HTR-8/SVneo (cell line): ENCODE measurements at regions not wholly inside any gene's neighbourhood (a gene's known extent, or its start where the extent isn't known, plus 50 kb on each side); places are given as distances from the start of the nearest gene placed in this dataset.
"Not testable (repeated sequence)": the region's sequence is repeated elsewhere in the genome, so short reads cannot be mapped to it uniquely, and the experiment has no call there.

Experiments
- DNase-seq: peaks from one replicate; pipeline ENCODE4 v3.0.0; 2011; ENCODE audit warnings: low spot score, mixed read lengths; ENCODE audit not compliant: insufficient read length
- FAIRE-seq: peaks from 2 replicates; lab custom pipeline; 2011; peaks lifted over from hg19 to GRCh38; lab: Jason Lieb, UNC

- no peak for FAIRE-seq
Measured at GRCh38 chr14:58914279-58914855, 274.1 kb upstream of the DAAM1 start.

GRCh38 chr14:58915646-58916045 lies 272.8 kb upstream of the DAAM1 start:
- FAIRE-seq: peak; percentile 49
- DNase-seq: no peak

More at GRCh38 chr14:58914279-58914855, 274.1 kb upstream of the DAAM1 start:
- no peak for DNase-seq

DNA sequence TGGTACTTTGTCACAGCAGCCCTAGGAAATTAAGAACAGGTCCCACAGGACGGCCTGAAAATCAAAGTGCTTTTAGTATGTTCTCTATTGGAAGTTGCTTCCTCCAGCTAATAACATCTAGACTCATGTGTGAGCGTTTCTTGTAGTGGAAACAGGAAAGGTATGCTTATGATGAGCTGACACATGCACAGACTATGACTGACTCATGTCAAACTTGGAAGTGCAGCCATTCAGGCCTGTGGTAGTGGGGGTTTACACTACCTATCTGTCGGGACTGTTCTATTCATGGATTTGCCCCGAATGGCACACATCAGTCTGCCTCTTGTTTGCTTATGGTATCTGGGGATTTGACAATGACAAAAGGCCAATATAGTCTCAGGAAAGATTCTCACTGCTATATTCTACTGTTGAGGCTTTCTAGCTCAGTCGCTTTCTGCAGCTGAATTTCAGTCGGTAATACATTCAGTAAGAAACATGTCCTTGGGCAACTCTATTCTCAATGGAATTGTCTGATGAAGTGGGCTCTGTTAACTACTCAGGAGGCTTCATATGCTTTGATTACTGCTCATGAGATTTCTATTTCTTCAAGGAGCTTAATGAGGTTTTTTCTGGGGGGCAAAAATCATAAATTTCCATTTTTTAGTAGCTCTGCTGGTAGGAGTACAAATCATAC lies 270.3 kb upstream of the DAAM1 start:
- peak; percentile 100 for FAIRE-seq
- peak; percentile 48 for DNase-seq

GRCh38 chr14:58919217-58919616 lies 269.2 kb upstream of the DAAM1 start:
- DNase-seq: no peak
- FAIRE-seq: peak; percentile 97

DNA sequence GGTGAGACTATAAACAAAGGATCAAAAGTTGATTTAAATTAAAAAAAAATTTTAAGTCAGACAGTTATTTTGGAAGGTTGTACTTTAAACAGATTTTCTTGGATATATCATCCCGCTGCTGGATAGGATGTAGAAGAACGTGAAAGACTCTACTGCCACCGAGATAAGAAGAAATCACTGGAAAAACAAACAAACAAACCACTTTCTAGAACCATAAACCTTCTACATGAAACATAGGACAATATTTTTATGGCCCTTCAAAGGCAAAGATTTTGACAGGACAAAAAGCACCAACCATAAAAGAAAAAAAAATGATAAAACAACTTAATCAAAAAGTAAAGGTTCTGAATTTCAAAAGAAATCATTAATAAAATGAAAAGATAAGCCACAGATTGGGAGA lies 268.2 kb upstream of the DAAM1 start:
- FAIRE-seq: no peak
- DNase-seq: no peak

DNA sequence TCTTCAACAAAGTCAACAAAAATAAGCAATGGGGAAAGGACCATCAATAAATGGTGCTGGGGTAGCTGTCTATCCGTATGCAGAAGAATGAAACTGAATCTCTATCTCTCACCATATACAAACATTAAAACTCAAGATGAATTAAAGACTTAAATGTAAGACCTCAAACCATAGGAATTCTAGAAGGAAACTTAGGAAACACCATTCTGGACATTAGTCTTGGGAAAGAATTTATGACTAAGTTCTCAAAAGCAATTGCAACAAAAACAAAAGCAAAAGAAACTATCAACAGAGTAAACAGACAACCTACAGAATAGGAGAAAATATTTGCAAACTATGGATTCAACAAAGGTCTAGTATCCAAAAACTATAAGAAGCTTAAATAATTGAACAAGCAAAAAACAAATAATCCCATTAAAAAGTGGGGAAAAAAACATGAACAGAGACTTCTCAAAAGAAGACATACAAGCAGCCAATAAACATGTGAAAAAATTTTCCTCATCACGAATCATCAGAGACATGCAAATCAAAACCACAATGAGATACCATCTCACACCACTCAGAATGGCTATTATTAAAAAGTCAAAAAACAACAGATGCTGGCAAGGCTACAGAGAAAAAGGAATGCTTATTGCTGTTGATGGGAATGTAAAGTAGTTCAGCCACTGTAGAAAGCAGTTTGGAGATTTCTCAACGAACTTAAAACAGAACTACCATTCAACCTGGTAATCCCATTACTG lies 266.1 kb upstream of the DAAM1 start:
- DNase-seq, FAIRE-seq: not testable (repeated sequence)

DNA sequence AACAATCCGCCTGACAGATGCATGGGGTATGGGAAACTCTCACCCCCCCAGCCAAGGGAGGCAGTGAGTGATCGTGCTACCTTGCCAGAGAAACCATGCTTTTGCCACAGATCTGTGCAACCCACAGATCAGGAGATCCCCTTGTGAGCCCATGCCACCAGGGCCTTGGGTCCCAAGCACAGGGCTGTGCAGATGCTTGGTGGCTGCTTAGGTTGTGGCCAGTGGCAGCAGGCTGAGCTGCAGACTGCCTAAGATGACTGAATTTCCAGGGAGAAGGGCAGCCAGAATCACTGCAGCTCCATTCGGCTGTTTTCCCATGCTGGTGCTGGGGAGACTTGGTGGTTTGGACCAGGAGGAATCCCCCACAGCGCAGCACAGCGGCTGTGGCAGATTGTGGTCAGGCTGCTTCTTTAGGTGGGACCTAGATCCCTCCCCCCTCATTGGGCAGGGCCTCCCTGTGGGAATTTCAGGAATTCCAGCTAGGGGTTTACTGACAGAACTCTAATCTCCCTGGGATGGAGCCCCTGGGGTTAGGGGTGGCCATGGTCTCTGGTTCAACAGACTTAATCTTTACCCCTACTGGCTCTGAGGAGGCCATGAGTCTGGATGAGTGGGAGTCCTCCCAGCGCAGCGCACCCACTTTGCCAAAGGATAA lies 264.6 kb upstream of the DAAM1 start:
- peak; percentile 88 for FAIRE-seq

GRCh38 chr14:58941629-58942028 lies 246.8 kb upstream of the DAAM1 start:
- DNase-seq (no peak), FAIRE-seq (no peak)

More for the DNA sequence above, 264.6 kb upstream of the DAAM1 start:
- DNase-seq: no peak

DNA sequence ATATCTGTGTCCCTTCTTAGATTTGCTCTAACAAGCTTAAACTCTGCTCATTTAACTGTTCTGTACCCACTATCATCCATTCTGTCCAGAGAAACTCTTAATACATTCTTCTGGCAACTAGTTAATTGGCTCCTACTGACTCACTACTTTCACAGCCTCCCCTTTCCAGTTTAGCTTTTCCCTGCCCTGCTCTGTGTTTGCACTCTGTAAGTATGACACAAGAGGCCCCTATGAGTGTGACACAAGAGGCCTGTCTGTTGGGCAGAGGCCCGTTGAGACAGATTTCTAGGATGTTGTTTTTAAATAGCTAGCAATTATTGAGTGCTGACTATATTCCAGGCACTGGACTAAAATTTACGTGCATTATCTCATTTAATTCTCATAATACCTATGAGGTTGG lies 246.0 kb upstream of the DAAM1 start:
- FAIRE-seq (no peak), DNase-seq (no peak)

DNA sequence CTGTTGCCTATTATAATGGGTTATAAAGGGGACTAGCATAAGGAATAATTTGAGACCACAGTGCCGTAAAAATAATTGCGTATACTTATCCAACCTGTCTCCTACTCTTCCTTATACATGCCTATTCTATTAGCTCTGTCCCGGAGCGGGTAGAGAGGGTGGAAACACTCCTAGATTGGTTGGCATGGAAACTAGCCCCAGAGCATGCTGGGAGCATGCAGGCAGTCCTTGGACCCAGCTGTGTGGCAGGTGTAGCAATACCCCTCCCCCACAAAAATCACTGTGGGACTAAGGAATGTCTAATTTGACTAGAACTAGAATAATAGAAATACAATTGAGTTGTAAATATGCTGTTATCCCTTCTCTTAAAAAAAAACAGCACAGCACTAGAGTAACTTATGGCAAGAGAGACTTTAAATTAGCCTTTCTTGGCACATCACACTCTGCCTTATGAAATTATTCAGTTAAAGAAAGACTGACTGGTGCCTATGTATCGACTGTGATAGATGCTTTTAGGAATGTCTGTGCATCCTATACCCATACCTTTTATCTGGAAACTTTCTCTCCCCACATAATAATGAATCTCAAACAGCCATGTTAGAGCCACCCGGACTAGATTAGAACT lies 244.0 kb upstream of the DAAM1 start:
- FAIRE-seq (peak; percentile 85), DNase-seq (no peak)

DNA sequence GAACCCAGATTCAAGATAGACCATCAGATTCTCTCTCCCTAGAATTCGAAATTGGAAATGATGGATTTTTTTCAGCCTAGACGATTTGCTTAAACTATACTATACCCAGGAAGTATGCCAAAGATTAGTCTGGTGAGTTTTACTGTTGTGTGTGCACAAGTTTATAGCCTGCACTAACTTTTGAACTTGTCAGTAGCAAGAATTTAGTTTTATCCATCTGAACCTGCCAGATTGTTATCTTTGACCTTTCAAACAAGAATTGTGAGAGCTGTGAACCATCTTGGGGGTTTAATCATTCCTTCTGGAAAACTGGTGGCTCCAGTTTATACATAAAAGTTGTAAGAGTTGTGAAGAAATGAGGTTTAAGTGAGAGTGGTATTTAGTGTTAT lies 243.5 kb upstream of the DAAM1 start:
- no peak for DNase-seq
- FAIRE-seq: no peak

DNA sequence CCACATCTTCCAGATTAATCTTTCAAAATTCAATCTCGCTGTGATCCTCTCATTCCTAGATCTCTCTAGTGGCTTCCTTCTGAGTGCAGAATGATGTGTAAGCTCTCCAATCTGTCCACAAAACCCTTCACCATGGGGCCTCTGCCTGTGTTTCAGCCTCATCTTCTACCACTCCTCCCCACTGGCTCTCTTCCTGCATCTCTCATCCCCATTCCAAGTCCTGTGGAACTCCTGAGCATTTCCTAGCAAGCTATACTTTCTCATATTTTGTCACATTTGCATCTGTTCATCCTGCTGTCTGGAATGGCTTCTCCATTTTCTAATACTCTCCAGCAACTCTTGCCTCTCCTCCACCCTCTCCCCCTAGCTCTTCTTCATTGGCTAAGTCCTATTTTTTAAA lies 242.0 kb upstream of the DAAM1 start:
- DNase-seq (no peak), FAIRE-seq (no peak)

- no peak for FAIRE-seq
- DNase-seq: no peak
Measured at GRCh38 chr14:58947156-58947555, 241.3 kb upstream of the DAAM1 start.

- no peak for DNase-seq
- FAIRE-seq: peak; percentile 97
Measured at GRCh38 chr14:58947814-58948445, 240.5 kb upstream of the DAAM1 start.

GRCh38 chr14:58950555-58950954 lies 237.9 kb upstream of the DAAM1 start:
- no peak for DNase-seq
- FAIRE-seq: no peak

DNA sequence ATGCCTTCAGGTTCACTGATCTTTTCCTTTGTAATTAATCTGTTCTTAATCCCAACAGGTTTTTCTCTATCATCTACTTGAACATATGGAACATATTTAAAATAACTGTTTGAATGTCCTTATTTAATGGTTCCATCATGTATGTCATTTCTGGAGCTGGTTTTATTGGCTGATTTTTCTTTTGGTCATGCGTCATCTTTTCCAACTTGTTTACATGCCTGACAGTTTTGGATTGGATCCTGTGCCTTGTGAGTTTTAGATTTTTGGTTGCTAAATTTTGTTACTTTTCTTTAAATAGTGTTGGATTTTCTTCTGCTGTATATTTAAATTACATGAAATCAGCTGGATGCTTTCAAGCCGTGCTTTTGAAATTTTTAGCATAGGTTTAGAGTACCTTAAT lies 237.3 kb upstream of the DAAM1 start:
- DNase-seq (no peak), FAIRE-seq (no peak)

DNA sequence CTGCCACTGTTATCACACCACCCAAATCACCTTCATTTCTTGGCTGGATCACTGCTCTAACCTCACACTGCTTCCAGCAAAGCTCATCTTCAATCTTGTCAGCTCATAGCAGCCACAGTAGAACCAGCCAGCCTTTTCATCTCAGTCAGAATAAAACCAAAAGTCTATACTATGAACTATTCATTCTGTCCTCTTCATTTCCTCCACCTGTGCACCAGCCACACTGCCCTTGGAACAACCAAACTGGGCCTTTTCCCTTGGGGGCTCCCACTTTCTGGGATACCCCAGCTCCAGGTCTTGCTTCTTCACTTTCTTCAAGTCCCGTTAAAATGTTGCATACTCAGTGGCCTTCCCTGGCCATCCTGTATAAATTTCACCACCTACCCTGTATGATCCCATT lies 234.4 kb upstream of the DAAM1 start:
- peak; percentile 88 for FAIRE-seq
- DNase-seq: no peak

GRCh38 chr14:58954901-58955861 lies 233.3 kb upstream of the DAAM1 start:
- FAIRE-seq: peak; percentile 48
- DNase-seq: no peak
